ENCODE measurements at regions not wholly inside any gene's neighbourhood (a gene's known extent, or its start where the extent isn't known, plus 50 kb on each side); places are given as distances from the start of the nearest gene placed in this dataset.

DNA sequence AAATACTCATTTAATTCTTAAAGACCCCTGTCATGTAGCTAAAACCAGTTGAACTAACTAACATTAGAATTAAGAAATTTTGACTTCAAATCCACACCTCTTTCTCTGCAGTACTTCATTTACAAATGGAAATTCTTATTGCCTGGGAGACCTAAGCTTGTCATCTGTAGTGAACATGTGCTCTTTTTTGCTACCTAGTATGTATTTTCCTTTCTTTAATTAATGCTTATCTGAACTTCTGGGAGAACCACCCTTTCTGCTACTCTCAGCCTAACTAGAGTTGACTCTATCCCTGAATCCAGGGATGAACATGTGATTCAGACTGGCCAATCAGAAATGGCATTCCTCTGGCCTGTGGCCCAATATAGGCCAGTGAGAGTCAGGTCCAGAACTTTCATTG is 75.9 kb upstream of the A1CF start:
- H3K36me3 ChIP-seq (replicated peaks) = no peaks in the 10 kb centered on the region
- DNase-seq = no peak
- TF ChIP-seq, protein P1, sequence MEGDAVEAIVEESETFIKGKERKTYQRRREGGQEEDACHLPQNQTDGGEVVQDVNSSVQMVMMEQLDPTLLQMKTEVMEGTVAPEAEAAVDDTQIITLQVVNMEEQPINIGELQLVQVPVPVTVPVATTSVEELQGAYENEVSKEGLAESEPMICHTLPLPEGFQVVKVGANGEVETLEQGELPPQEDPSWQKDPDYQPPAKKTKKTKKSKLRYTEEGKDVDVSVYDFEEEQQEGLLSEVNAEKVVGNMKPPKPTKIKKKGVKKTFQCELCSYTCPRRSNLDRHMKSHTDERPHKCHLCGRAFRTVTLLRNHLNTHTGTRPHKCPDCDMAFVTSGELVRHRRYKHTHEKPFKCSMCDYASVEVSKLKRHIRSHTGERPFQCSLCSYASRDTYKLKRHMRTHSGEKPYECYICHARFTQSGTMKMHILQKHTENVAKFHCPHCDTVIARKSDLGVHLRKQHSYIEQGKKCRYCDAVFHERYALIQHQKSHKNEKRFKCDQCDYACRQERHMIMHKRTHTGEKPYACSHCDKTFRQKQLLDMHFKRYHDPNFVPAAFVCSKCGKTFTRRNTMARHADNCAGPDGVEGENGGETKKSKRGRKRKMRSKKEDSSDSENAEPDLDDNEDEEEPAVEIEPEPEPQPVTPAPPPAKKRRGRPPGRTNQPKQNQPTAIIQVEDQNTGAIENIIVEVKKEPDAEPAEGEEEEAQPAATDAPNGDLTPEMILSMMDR (IDR thresholded peaks at IDR 0.05; ENCODE audit: low read depth, low read length, missing control alignments) = no peak
- no peak overlapping the region for H3K4me3 ChIP-seq (ENCODE audit: low read depth, low read length)
- H3K27ac ChIP-seq = no peak overlapping the region
- H3K27me3 ChIP-seq (replicated peaks) = no peaks in the 10 kb centered on the region
- in situ Hi-C loops (cut with HindIII; ENCODE audit: low pct_ligation_motif_present, low sequenced_read_pairs) = no loop called here

DNA sequence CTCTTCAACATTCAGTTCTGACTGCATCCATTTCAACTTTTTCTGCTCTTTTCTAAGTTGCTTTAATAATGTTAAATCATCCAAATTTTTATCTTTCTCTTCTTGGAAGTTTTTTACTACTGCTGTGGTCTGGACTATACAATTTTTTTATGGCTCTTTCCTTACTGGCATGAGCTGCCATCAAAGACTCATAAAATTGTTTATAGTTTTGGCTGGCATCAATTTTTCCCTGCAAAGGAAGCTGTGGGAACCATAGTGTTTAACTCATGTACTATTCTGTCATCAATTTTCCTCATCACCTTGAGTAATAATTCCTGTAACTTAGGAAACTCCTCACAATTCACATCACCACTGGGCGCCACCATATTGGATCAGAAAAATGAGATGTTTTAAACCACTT is 77.6 kb upstream of the A1CF start:
- Histone ChIP-seq H3K4me3 (ENCODE audit: low read depth, low read length) (no peak overlapping the region), H3K27ac (no peak overlapping the region), H3K27me3 (replicated peaks) (no peaks in the 10 kb centered on the region), H3K36me3 (replicated peaks) (no peaks in the 10 kb centered on the region)
- TF ChIP-seq, protein P1 (IDR thresholded peaks at IDR 0.05; ENCODE audit: low read depth, low read length, missing control alignments) = no peak
- DNase-seq = no peak
- in situ Hi-C loops (cut with HindIII; ENCODE audit: low pct_ligation_motif_present, low sequenced_read_pairs) = no loop called here

DNA sequence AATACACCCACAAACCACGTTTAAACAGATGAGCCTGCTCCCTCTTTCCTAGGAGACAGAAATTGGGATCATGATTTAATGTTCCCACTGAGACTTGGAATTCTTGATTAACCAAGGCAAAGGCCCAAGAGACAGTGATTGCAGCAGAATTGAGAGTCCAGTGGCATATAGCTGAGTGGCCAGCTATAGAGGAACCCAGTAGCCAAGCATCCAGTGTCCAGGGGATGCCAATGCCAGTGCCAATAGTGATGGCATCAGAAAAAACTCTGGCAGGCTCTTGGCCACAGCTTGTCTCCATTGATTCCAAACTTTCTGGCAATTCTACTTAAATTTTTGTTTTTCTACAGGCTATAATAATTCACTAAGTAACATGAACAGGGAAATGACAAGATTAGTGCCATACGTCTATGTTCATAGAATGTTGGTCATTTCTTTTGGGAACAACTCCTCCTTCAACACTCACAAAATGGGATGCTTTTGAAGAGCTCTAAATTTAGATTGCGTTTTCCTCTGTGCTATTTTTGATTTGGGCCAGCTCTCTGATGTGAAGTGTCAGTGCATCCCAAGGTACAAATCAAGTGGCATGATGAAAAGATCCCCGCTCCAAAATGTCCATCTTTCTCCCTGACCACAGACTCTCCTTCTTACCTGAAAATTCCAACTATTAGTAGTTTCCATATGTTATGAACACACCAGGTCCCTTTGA is 83.1 kb upstream of the A1CF start:
- Histone ChIP-seq H3K4me3 (ENCODE audit: low read depth, low read length) (no peak overlapping the region), H3K36me3 (replicated peaks) (no peaks in the 10 kb centered on the region), H3K27ac (no peak overlapping the region), H3K27me3 (replicated peaks) (no peaks in the 10 kb centered on the region)
- DNase-seq = no peak
- in situ Hi-C loops (cut with HindIII; ENCODE audit: low pct_ligation_motif_present, low sequenced_read_pairs) = no loop called here
- TF ChIP-seq, protein P1 (IDR thresholded peaks at IDR 0.05; ENCODE audit: low read depth, low read length, missing control alignments) = no peak

DNA sequence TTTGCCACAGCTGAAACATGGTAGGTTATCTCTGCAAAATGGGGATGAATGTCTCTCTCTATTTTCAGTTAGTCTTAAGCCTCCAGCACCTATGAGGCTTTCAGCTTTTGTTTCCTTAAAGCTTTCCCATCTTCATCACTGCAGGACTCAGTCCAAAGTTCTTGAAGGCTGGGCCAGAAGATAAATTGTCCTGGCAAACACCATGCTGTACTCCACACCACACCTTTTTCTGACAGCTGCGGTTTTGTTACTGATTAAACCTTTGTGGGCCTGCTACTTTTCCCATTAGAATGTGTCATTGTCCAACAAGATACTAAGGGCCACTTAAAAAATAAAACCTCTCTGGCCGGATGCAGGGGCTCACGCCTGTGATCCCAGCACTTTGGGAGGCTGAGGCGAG is 87.2 kb upstream of the A1CF start:
- no peak overlapping the region for H3K4me3 ChIP-seq (ENCODE audit: low read depth, low read length)
- no peaks in the 10 kb centered on the region for H3K27me3 ChIP-seq (replicated peaks)
- TF ChIP-seq, protein P1 (IDR thresholded peaks at IDR 0.05; ENCODE audit: low read depth, low read length, missing control alignments) = no peak
- H3K36me3 ChIP-seq (replicated peaks) = no peaks in the 10 kb centered on the region
- in situ Hi-C loops (cut with HindIII; ENCODE audit: low pct_ligation_motif_present, low sequenced_read_pairs) = no loop called here
- H3K27ac ChIP-seq = no peak overlapping the region
- DNase-seq = no peak

DNA sequence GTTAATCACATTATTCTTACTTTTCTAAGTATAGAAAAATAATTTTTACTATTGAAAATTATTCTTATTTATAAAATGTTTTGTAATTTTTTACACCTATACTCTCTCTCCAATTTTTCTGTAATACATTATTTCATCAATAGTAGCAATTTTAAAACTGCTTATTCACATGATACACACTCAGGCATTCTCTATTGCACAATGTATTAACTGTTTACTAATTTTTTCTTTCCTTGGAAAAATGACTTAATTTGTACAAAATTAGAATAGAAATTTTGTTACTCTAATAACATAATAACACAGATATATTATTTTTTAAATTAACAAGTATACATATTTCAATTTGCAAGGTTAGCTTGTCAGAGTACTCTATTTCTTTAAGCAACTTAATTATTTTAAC is 92.9 kb upstream of the PRKG1 start:
- Histone ChIP-seq H3K27me3 (replicated peaks) (no peaks in the 10 kb centered on the region), H3K4me3 (ENCODE audit: low read depth, low read length) (no peak overlapping the region), H3K36me3 (replicated peaks) (no peaks in the 10 kb centered on the region), H3K27ac (no peak overlapping the region)
- in situ Hi-C loops (cut with HindIII; ENCODE audit: low pct_ligation_motif_present, low sequenced_read_pairs) = no loop called here
- no peak for DNase-seq
- TF ChIP-seq, protein P1 (IDR thresholded peaks at IDR 0.05; ENCODE audit: low read depth, low read length, missing control alignments) = no peak

DNA sequence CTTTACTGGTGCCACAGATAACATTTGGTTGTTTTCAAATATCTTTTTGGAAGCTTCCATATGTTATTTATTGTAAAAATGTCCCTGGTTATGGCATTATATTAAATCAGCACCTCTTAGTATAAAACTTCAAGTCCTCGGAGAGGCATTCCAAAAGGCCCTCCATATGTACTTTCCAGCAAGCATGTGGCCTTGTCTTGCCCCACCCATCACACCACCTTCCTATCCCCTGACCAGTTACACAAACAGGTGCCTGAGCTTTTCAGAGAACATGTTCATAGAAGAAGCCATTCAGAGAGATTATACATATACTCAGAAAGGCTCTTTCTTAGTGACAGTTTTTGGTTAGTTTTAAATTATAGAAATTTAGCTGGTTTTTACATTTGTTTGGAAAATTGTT is 92.4 kb upstream of the PRKG1 start:
- TF ChIP-seq, protein P1 (IDR thresholded peaks at IDR 0.05; ENCODE audit: low read depth, low read length, missing control alignments) = no peak
- Histone ChIP-seq H3K27ac (no peak overlapping the region), H3K4me3 (ENCODE audit: low read depth, low read length) (no peak overlapping the region), H3K27me3 (replicated peaks) (no peaks in the 10 kb centered on the region), H3K36me3 (replicated peaks) (no peaks in the 10 kb centered on the region)
- in situ Hi-C loops (cut with HindIII; ENCODE audit: low pct_ligation_motif_present, low sequenced_read_pairs) = no loop called here
- no peak for DNase-seq
